ENCODE measurements at regions not wholly inside any gene's neighbourhood (a gene's known extent, or its start where the extent isn't known, plus 50 kb on each side); places are given as distances from the start of the nearest gene placed in this dataset.

GRCh38 chr9:134986957-134987356, 69.2 kb upstream of the FCN1 start:
- H3K23ac ChIP-seq (ENCODE audit: low read length): no peak overlapping the region
- H2AFZ ChIP-seq (ENCODE audit: insufficient read depth, low read length, poor library complexity): no peak overlapping the region
- peaks cover 19% of the 10 kb centered on the region for H3K9me3 ChIP-seq (ENCODE audit: insufficient read depth, low read depth, low read length)
- no peaks in the 10 kb centered on the region for H3K36me3 ChIP-seq (ENCODE audit: control insufficient read depth in 1 of 2, insufficient read depth in 2 of 2, low read length in 2 of 2)
- H3K79me2 ChIP-seq (ENCODE audit: control insufficient read depth, insufficient read depth, low read length, poor library complexity): no peaks in the 10 kb centered on the region
- no peak overlapping the region for H3K18ac ChIP-seq (ENCODE audit: low read length)
- no peak overlapping the region for H3K9ac ChIP-seq (ENCODE audit: low read length)
- no peaks in the 10 kb centered on the region for H3K79me1 ChIP-seq (ENCODE audit: low read length)
- no peaks in the 10 kb centered on the region for H3K27me3 ChIP-seq (ENCODE audit: insufficient read depth, low read length)
- H3K4ac ChIP-seq (ENCODE audit: low read depth, low read length): no peak overlapping the region
- H4K91ac ChIP-seq (ENCODE audit: low read depth, low read length): no peak overlapping the region
- H4K12ac ChIP-seq (ENCODE audit: low read depth, low read length): no peak overlapping the region
- WGBS (ENCODE audit: extremely low coverage, insufficient coverage, insufficient read length): no CpG with 5 or more reads among the region's 1 CpG
- H3K4me1 ChIP-seq (ENCODE audit: control insufficient read depth in 1 of 2, insufficient read depth in 2 of 2, low read length in 2 of 2): no peaks in the 10 kb centered on the region
- DNase-seq: no peak
- H2AK5ac ChIP-seq (ENCODE audit: low read length): no peak overlapping the region
- no peak overlapping the region for H3K4me3 ChIP-seq (ENCODE audit: low read depth, low read length)
- no peak overlapping the region for H3K27ac ChIP-seq (ENCODE audit: low read depth, low read length)
- no peak overlapping the region for H3K14ac ChIP-seq (ENCODE audit: low read length)
- no peak overlapping the region for H3K4me2 ChIP-seq (ENCODE audit: low read length)
- H2BK12ac ChIP-seq (ENCODE audit: low read length): no peak overlapping the region
- H2BK5ac ChIP-seq (ENCODE audit: low read depth, low read length, poor library complexity): no peak overlapping the region
- no peak overlapping the region for H2BK120ac ChIP-seq (ENCODE audit: insufficient read depth, low read length, poor library complexity)
- H4K8ac ChIP-seq (ENCODE audit: low read depth, low read length): no peak overlapping the region

GRCh38 chr9:134987376-134987775, 69.7 kb upstream of the FCN1 start:
- WGBS (ENCODE audit: extremely low coverage, insufficient coverage, insufficient read length): no CpG with 5 or more reads among the region's 6 CpGs

GRCh38 chr9:134987906-134988700, 70.4 kb upstream of the FCN1 start:
- WGBS (ENCODE audit: extremely low coverage, insufficient coverage, insufficient read length): no CpG with 5 or more reads among the region's 16 CpGs
- no peak overlapping the region for H2BK5ac ChIP-seq (ENCODE audit: low read depth, low read length, poor library complexity)
- H3K79me2 ChIP-seq (ENCODE audit: control insufficient read depth, insufficient read depth, low read length, poor library complexity): no peaks in the 10 kb centered on the region
- no peak overlapping the region for H3K4me2 ChIP-seq (ENCODE audit: low read length)
- no peaks in the 10 kb centered on the region for H3K36me3 ChIP-seq (ENCODE audit: control insufficient read depth in 1 of 2, insufficient read depth in 2 of 2, low read length in 2 of 2)
- H3K9ac ChIP-seq (ENCODE audit: low read length): no peak overlapping the region
- peaks cover 20% of the 10 kb centered on the region for H3K9me3 ChIP-seq (ENCODE audit: insufficient read depth, low read depth, low read length)
- H3K79me1 ChIP-seq (ENCODE audit: low read length): no peaks in the 10 kb centered on the region
- no peak overlapping the region for H3K4ac ChIP-seq (ENCODE audit: low read depth, low read length)
- DNase-seq: no peak
- H3K23ac ChIP-seq (ENCODE audit: low read length): no peak overlapping the region
- H3K27me3 ChIP-seq (ENCODE audit: insufficient read depth, low read length): no peaks in the 10 kb centered on the region
- H2AFZ ChIP-seq (ENCODE audit: insufficient read depth, low read length, poor library complexity): no peak overlapping the region
- no peaks in the 10 kb centered on the region for H3K4me1 ChIP-seq (ENCODE audit: control insufficient read depth in 1 of 2, insufficient read depth in 2 of 2, low read length in 2 of 2)
- H2BK12ac ChIP-seq (ENCODE audit: low read length): no peak overlapping the region
- no peak overlapping the region for H3K18ac ChIP-seq (ENCODE audit: low read length)
- no peak overlapping the region for H4K8ac ChIP-seq (ENCODE audit: low read depth, low read length)
- no peak overlapping the region for H3K27ac ChIP-seq (ENCODE audit: low read depth, low read length)
- H2AK5ac ChIP-seq (ENCODE audit: low read length): no peak overlapping the region
- no peak overlapping the region for H2BK120ac ChIP-seq (ENCODE audit: insufficient read depth, low read length, poor library complexity)
- H3K4me3 ChIP-seq (ENCODE audit: low read depth, low read length): peak overlapping the region; percentile 13
- no peak overlapping the region for H4K12ac ChIP-seq (ENCODE audit: low read depth, low read length)
- no peak overlapping the region for H4K91ac ChIP-seq (ENCODE audit: low read depth, low read length)
- no peak overlapping the region for H3K14ac ChIP-seq (ENCODE audit: low read length)

More at GRCh38 chr9:134987376-134987775, 69.7 kb upstream of the FCN1 start:
- Histone ChIP-seq H3K23ac (ENCODE audit: low read length) (no peak overlapping the region), H2BK120ac (ENCODE audit: insufficient read depth, low read length, poor library complexity) (no peak overlapping the region), H2AFZ (ENCODE audit: insufficient read depth, low read length, poor library complexity) (no peak overlapping the region), H4K12ac (ENCODE audit: low read depth, low read length) (no peak overlapping the region), H2BK5ac (ENCODE audit: low read depth, low read length, poor library complexity) (no peak overlapping the region), H3K36me3 (ENCODE audit: control insufficient read depth in 1 of 2, insufficient read depth in 2 of 2, low read length in 2 of 2) (no peaks in the 10 kb centered on the region), H3K27ac (ENCODE audit: low read depth, low read length) (no peak overlapping the region), H4K91ac (ENCODE audit: low read depth, low read length) (no peak overlapping the region), H3K4me3 (ENCODE audit: low read depth, low read length) (no peak overlapping the region), H3K14ac (ENCODE audit: low read length) (no peak overlapping the region), H3K79me1 (ENCODE audit: low read length) (no peaks in the 10 kb centered on the region), H3K9me3 (ENCODE audit: insufficient read depth, low read depth, low read length) (peaks cover 20% of the 10 kb centered on the region), H2AK5ac (ENCODE audit: low read length) (no peak overlapping the region), H3K27me3 (ENCODE audit: insufficient read depth, low read length) (no peaks in the 10 kb centered on the region), H3K9ac (ENCODE audit: low read length) (no peak overlapping the region), H4K8ac (ENCODE audit: low read depth, low read length) (no peak overlapping the region), H3K4me1 (ENCODE audit: control insufficient read depth in 1 of 2, insufficient read depth in 2 of 2, low read length in 2 of 2) (no peaks in the 10 kb centered on the region), H3K4ac (ENCODE audit: low read depth, low read length) (no peak overlapping the region), H3K79me2 (ENCODE audit: control insufficient read depth, insufficient read depth, low read length, poor library complexity) (no peaks in the 10 kb centered on the region), H3K18ac (ENCODE audit: low read length) (no peak overlapping the region), H2BK12ac (ENCODE audit: low read length) (no peak overlapping the region), H3K4me2 (ENCODE audit: low read length) (no peak overlapping the region)
- DNase-seq: no peak

- Histone ChIP-seq H3K79me2 (ENCODE audit: control insufficient read depth, insufficient read depth, low read length, poor library complexity) (no peaks in the 10 kb centered on the region), H3K36me3 (ENCODE audit: control insufficient read depth in 1 of 2, insufficient read depth in 2 of 2, low read length in 2 of 2) (no peaks in the 10 kb centered on the region), H3K14ac (ENCODE audit: low read length) (no peak overlapping the region), H2AFZ (ENCODE audit: insufficient read depth, low read length, poor library complexity) (no peak overlapping the region), H2AK5ac (ENCODE audit: low read length) (no peak overlapping the region), H2BK5ac (ENCODE audit: low read depth, low read length, poor library complexity) (no peak overlapping the region), H3K79me1 (ENCODE audit: low read length) (no peaks in the 10 kb centered on the region), H4K91ac (ENCODE audit: low read depth, low read length) (no peak overlapping the region), H2BK120ac (ENCODE audit: insufficient read depth, low read length, poor library complexity) (no peak overlapping the region), H3K27ac (ENCODE audit: low read depth, low read length) (no peak overlapping the region), H4K8ac (ENCODE audit: low read depth, low read length) (no peak overlapping the region), H3K9me3 (ENCODE audit: insufficient read depth, low read depth, low read length) (peaks cover 20% of the 10 kb centered on the region), H3K4me3 (ENCODE audit: low read depth, low read length) (no peak overlapping the region), H3K4ac (ENCODE audit: low read depth, low read length) (no peak overlapping the region), H2BK12ac (ENCODE audit: low read length) (no peak overlapping the region), H3K4me2 (ENCODE audit: low read length) (no peak overlapping the region), H4K12ac (ENCODE audit: low read depth, low read length) (no peak overlapping the region), H3K4me1 (ENCODE audit: control insufficient read depth in 1 of 2, insufficient read depth in 2 of 2, low read length in 2 of 2) (no peaks in the 10 kb centered on the region), H3K23ac (ENCODE audit: low read length) (no peak overlapping the region), H3K27me3 (ENCODE audit: insufficient read depth, low read length) (no peaks in the 10 kb centered on the region), H3K18ac (ENCODE audit: low read length) (no peak overlapping the region), H3K9ac (ENCODE audit: low read length) (no peak overlapping the region)
- no peak for DNase-seq
- no CpG with 5 or more reads among the region's 12 CpGs for WGBS (ENCODE audit: extremely low coverage, insufficient coverage, insufficient read length)
Measured at GRCh38 chr9:134988706-134989105, 71.0 kb upstream of the FCN1 start.

Measured in trophoblast cell (in vitro differentiated cells and primary cell).